ENCODE measurements at regions not wholly inside any gene's neighbourhood (a gene's known extent, or its start where the extent isn't known, plus 50 kb on each side); places are given as distances from the start of the nearest gene placed in this dataset.
"Not testable (repeated sequence)": the region's sequence is repeated elsewhere in the genome, so short reads cannot be mapped to it uniquely, and the experiment has no call there.

DNA sequence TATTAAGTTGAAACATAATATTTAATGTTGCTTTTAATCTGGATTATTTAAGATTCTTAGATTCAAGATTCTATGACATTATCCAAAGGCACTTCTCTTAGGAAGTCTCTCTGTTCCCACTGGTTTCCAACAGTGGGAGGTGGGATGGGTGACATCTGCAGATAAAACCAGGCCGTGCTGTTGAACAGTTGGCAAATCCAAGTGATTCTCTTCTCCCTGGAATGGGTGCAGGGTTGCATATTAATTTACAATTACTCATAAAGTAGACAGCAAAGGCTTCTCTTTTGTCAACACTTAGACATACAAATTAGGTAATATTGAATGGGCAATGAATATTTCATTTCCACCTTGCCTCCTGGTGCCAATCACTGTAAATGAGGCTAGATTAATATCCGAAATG lies 233.7 kb upstream of the IL12B start:
- H3K4me3 Mint-ChIP-seq: no peak overlapping the region
- ATAC-seq (no peak), DNase-seq (no peak)
- H3K36me3 Mint-ChIP-seq (ENCODE audit: insufficient read depth): no peaks in the 10 kb centered on the region
- no peaks in the 10 kb centered on the region for H3K4me1 Mint-ChIP-seq (ENCODE audit: low read depth)
- H3K27me3 Mint-ChIP-seq (ENCODE audit: low read depth): peaks cover 15% of the 10 kb centered on the region
- H3K9me3 Mint-ChIP-seq: no peaks in the 10 kb centered on the region

DNA sequence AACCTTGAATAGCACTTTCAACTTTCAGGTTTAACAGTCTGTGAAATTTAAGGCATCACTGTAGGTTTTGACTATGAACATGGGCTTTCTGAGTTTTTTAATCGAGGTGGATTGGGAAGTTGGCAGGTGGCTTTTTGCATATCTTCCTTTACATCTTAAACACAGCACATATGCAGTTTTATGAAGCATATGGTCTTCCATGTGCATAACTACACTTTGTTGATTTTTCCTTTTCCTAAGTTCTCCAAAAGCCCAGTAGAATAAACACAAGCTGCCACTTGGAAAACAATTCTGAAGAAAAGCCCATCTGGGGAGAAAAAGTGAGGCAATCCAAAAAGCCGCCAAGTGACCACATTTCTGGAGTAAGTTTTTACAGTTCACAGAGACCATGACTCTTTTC lies 236.5 kb upstream of the IL12B start:
- no peaks in the 10 kb centered on the region for H3K9me3 Mint-ChIP-seq
- no peaks in the 10 kb centered on the region for H3K27me3 Mint-ChIP-seq (ENCODE audit: low read depth)
- no peaks in the 10 kb centered on the region for H3K4me1 Mint-ChIP-seq (ENCODE audit: low read depth)
- no peaks in the 10 kb centered on the region for H3K36me3 Mint-ChIP-seq (ENCODE audit: insufficient read depth)
- DNase-seq (no peak), ATAC-seq (no peak)
- H3K4me3 Mint-ChIP-seq: no peak overlapping the region

DNA sequence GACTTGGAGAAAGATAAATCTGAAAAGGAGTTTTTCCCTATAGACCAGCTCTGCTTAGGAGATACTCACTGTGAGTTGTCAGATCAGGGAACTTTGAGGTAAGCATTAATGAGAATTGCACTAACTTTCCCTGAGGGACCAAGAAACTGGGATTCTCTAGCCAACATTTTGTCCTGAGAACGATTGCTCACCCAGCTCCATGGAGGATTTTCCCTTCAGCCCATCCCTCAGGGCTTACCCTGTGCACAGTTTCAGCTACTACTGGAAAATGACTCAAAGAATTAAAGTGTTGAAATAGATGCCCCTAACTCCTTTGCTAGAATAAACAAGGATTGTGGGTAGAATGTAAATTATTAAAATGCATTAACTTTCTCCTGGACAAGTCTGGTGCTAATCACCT lies 237.2 kb upstream of the IL12B start:
- Mint-ChIP-seq H3K9me3 (no peaks in the 10 kb centered on the region), H3K4me3 (no peak overlapping the region), H3K4me1 (ENCODE audit: low read depth) (no peaks in the 10 kb centered on the region), H3K27me3 (ENCODE audit: low read depth) (no peaks in the 10 kb centered on the region), H3K36me3 (ENCODE audit: insufficient read depth) (no peaks in the 10 kb centered on the region)
- ATAC-seq (no peak), DNase-seq (no peak)

GRCh38 chr5:159571501-159572244 lies 241.4 kb upstream of the IL12B start:
- H3K9me3 Mint-ChIP-seq: no peaks in the 10 kb centered on the region
- H3K27me3 Mint-ChIP-seq (ENCODE audit: low read depth): peaks cover 3% of the 10 kb centered on the region
- no peak for ATAC-seq
- no peaks in the 10 kb centered on the region for H3K4me1 Mint-ChIP-seq (ENCODE audit: low read depth)
- DNase-seq: no peak
- H3K36me3 Mint-ChIP-seq (ENCODE audit: insufficient read depth): no peaks in the 10 kb centered on the region
- H3K4me3 Mint-ChIP-seq: no peak overlapping the region

DNA sequence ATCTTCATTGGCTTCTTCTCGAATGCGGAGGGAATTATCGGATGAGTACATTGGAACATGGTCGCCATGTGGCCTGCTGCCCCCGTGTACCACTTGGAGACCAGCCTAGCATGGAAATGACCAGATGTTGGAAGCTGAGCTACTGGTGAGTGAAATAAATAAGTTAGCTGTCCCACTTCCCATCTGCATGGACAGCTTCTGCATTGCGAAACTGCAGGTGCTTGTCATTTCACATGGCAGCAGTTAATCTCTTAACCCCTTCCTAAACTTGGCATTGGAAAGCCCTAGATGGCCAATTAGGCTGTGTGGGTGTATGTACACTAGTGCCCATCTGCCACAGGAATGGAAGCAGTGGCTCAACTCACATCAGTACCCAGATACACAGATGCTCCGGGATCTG lies 246.6 kb upstream of the IL12B start:
- no peaks in the 10 kb centered on the region for H3K9me3 Mint-ChIP-seq
- no peaks in the 10 kb centered on the region for H3K36me3 Mint-ChIP-seq (ENCODE audit: insufficient read depth)
- H3K4me1 Mint-ChIP-seq (ENCODE audit: low read depth): no peaks in the 10 kb centered on the region
- H3K4me3 Mint-ChIP-seq: no peak overlapping the region
- ATAC-seq (no peak), DNase-seq (no peak)
- peaks cover 10% of the 10 kb centered on the region for H3K27me3 Mint-ChIP-seq (ENCODE audit: low read depth)

- no peak for DNase-seq
- Mint-ChIP-seq H3K4me1 (ENCODE audit: low read depth) (no peaks in the 10 kb centered on the region), H3K4me3 (no peak overlapping the region), H3K36me3 (ENCODE audit: insufficient read depth) (no peaks in the 10 kb centered on the region), H3K9me3 (peaks cover 4% of the 10 kb centered on the region), H3K27me3 (ENCODE audit: low read depth) (peaks cover 7% of the 10 kb centered on the region)
- ATAC-seq: peak; percentile 24 to 29
These were observed 251.4 kb upstream of the IL12B start for GRCh38 chr5:159581502-159582249.

DNA sequence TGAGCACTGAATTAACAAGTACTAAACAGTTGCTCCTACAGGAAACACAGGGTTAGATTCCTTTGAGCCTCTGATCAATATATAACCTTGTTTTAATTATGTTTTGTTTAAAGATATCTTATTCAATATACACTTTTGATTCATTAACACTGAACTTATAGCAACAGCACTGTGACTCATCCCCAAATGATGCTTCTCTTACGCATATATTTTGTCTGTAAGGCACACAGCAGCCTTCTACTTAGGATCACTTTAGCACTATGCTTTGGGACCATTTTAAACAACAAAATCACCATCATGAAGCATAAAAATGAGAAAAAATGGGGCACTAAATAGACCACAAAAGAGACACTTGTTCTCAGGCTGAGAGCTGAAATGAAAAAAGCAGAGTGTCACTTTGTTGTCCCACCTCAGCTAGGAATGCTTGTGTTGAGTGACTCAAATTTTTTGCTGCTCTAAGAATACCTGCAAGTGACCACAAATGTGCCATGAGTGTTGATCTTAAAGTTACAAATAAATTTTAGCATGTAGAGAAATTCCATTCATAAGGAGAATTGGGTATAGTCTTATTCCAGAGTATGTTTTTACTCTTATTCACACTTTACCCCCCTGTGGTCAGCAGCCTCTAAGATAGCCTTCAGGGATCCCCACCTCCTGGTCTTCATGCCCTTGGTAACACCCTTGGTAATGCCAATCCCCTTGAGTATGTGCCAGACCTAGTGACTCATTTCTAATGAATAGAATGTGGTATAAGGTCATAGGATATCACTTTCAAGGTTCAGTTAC lies 252.7 kb upstream of the IL12B start:
- Mint-ChIP-seq H3K9me3 (peaks cover 4% of the 10 kb centered on the region), H3K4me1 (ENCODE audit: low read depth) (no peaks in the 10 kb centered on the region), H3K4me3 (no peak overlapping the region), H3K27me3 (ENCODE audit: low read depth) (peaks cover 4% of the 10 kb centered on the region), H3K36me3 (ENCODE audit: insufficient read depth) (no peaks in the 10 kb centered on the region)
- ATAC-seq (peak; percentile 51 to 61), DNase-seq (no peak)

DNA sequence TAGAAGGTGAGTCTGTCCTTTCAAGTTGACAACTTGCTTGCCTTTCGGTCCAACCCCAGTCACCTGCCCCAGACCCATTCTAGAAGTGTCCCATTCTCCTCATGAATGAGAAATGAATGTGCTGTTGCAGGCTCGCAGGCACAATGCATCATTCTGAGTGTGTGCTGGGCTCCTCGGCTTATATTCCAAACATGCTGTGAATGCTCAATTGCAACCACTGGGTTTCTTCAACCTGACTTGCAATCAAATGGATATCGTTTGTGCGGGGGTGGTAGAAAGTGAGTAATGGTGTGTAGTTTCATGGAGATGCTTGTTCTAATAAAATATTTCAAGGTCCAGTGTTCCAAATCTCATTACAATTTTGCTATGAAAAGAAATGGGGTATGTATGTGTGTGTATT lies 256.6 kb upstream of the IL12B start:
- Mint-ChIP-seq H3K4me3 (no peak overlapping the region), H3K9me3 (peaks cover 4% of the 10 kb centered on the region), H3K4me1 (ENCODE audit: low read depth) (no peaks in the 10 kb centered on the region), H3K27me3 (ENCODE audit: low read depth) (peaks cover 3% of the 10 kb centered on the region), H3K36me3 (ENCODE audit: insufficient read depth) (no peaks in the 10 kb centered on the region)
- no peak for DNase-seq
- ATAC-seq: no peak

DNA sequence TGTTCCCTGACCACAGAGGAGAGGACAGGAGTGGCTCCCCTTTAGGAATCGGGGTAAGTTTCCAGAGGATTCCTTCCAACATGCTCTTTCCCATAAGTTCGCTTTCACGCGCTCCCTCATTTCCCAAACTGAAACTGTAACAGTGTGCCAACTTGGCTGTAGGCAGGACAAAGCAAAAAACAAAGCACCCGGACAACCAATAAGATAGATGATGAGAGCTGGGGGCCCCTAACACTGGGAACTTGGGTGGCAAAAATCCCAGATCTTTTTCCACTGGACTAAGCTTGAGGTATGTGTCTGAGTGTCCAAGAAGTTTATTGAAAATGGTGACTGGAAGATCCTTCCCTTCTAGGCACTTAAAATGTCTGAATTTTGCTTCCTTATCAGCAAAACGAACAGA lies 258.7 kb upstream of the IL12B start:
- DNase-seq (no peak), ATAC-seq (no peak)
- peaks cover 7% of the 10 kb centered on the region for H3K27me3 Mint-ChIP-seq (ENCODE audit: low read depth)
- H3K36me3 Mint-ChIP-seq (ENCODE audit: insufficient read depth): no peaks in the 10 kb centered on the region
- no peaks in the 10 kb centered on the region for H3K4me1 Mint-ChIP-seq (ENCODE audit: low read depth)
- H3K4me3 Mint-ChIP-seq: no peak overlapping the region
- no peaks in the 10 kb centered on the region for H3K9me3 Mint-ChIP-seq

GRCh38 chr5:159593518-159594073 lies 263.3 kb upstream of the IL12B start:
- Mint-ChIP-seq H3K4me3 (no peak overlapping the region), H3K36me3 (ENCODE audit: insufficient read depth) (peaks cover 2% of the 10 kb centered on the region), H3K4me1 (ENCODE audit: low read depth) (no peaks in the 10 kb centered on the region), H3K27me3 (ENCODE audit: low read depth) (peaks cover 6% of the 10 kb centered on the region), H3K9me3 (peaks cover 19% of the 10 kb centered on the region)
- ATAC-seq (no peak), DNase-seq (no peak)

DNA sequence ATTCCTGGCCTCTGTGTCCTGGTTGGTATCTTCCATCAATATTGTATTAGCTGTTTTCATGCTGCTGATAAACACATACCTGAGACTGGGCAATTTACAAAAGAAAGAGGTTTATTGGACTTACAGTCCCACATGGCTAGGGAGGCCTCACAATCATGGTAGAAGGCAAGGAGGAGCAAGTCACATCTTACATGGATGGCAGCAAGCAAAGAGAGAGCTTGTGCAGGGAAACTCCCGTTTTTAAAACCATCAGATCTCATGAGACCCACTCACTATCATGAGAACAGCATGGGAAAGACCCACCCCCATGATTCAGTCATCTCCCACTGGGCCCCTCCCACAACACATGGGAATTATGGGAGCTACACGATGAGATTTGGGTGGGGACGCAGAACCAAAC lies 265.3 kb upstream of the IL12B start:
- not testable (repeated sequence) for H3K4me3 Mint-ChIP-seq; ATAC-seq; H3K27me3 Mint-ChIP-seq (ENCODE audit: low read depth); H3K4me1 Mint-ChIP-seq (ENCODE audit: low read depth); H3K36me3 Mint-ChIP-seq (ENCODE audit: insufficient read depth); DNase-seq
- peaks cover 19% of the 10 kb centered on the region for H3K9me3 Mint-ChIP-seq

- ATAC-seq (peak; percentile 71 to 80), DNase-seq (no peak)
- Mint-ChIP-seq H3K4me3 (no peak overlapping the region), H3K9me3 (peaks cover 22% of the 10 kb centered on the region), H3K4me1 (ENCODE audit: low read depth) (peaks cover 6% of the 10 kb centered on the region), H3K36me3 (ENCODE audit: insufficient read depth) (peaks cover 2% of the 10 kb centered on the region), H3K27me3 (ENCODE audit: low read depth) (no peaks in the 10 kb centered on the region)
These were observed 270.9 kb upstream of the IL12B start for GRCh38 chr5:159601216-159601615.

- Mint-ChIP-seq H3K27me3 (ENCODE audit: low read depth) (no peaks in the 10 kb centered on the region), H3K9me3 (peaks cover 17% of the 10 kb centered on the region), H3K36me3 (ENCODE audit: insufficient read depth) (no peaks in the 10 kb centered on the region), H3K4me1 (ENCODE audit: low read depth) (peaks cover 13% of the 10 kb centered on the region), H3K4me3 (no peak overlapping the region)
- no peak for DNase-seq
- ATAC-seq: no peak
These were observed 272.1 kb upstream of the IL12B start for GRCh38 chr5:159602434-159602833.

- H3K4me1 Mint-ChIP-seq (ENCODE audit: low read depth): peaks cover 24% of the 10 kb centered on the region
- DNase-seq (no peak), ATAC-seq (no peak)
- peaks cover 17% of the 10 kb centered on the region for H3K9me3 Mint-ChIP-seq
- no peaks in the 10 kb centered on the region for H3K36me3 Mint-ChIP-seq (ENCODE audit: insufficient read depth)
- no peaks in the 10 kb centered on the region for H3K27me3 Mint-ChIP-seq (ENCODE audit: low read depth)
- no peak overlapping the region for H3K4me3 Mint-ChIP-seq
These were observed 275.3 kb upstream of the IL12B start for GRCh38 chr5:159605585-159605984.

Data from activated T-cell treated with anti-CD3 and anti-CD28 coated beads, Interleukin-2, amount 50 U/mL, for 4 hours (primary cell).